GM18867 (cell line): ENCODE measurements at regions not wholly inside any gene's neighbourhood (a gene's known extent, or its start where the extent isn't known, plus 50 kb on each side); places are given as distances from the start of the nearest gene placed in this dataset.

Source experiments
- ATAC-seq: cut with Tn5 transposase; IDR thresholded peaks from one replicate; pipeline ENCODE4 v1.9.1; 2021; ENCODE audit warnings: mild to moderate bottlenecking, moderate library complexity; ENCODE audit not compliant: unreplicated experiment

GRCh38 chr9:82604947-82605656 lies 457.8 kb downstream of the RASEF start:
- no peak for ATAC-seq

- no peak for ATAC-seq
Measured at GRCh38 chr9:82605657-82606031, 457.3 kb downstream of the RASEF start.

DNA sequence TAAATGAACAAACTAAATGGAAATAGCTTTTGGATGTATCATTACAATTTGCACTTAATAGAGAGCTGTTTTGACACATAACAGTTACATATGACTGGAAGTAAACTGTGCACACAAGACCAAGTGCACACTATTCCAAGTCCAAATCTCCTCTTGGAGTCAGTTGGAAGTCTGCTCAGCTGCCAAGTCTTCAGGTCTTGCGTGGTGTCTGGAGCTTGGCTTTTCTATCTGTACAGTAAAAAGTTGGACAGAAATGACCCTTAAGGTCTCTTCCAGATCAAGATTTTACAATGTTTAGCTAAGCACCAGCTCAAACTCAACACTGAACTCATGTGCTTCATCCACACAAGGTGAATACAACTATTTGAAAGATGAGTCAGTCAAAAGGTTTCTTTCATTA lies 456.9 kb downstream of the RASEF start:
- ATAC-seq = no peak

DNA sequence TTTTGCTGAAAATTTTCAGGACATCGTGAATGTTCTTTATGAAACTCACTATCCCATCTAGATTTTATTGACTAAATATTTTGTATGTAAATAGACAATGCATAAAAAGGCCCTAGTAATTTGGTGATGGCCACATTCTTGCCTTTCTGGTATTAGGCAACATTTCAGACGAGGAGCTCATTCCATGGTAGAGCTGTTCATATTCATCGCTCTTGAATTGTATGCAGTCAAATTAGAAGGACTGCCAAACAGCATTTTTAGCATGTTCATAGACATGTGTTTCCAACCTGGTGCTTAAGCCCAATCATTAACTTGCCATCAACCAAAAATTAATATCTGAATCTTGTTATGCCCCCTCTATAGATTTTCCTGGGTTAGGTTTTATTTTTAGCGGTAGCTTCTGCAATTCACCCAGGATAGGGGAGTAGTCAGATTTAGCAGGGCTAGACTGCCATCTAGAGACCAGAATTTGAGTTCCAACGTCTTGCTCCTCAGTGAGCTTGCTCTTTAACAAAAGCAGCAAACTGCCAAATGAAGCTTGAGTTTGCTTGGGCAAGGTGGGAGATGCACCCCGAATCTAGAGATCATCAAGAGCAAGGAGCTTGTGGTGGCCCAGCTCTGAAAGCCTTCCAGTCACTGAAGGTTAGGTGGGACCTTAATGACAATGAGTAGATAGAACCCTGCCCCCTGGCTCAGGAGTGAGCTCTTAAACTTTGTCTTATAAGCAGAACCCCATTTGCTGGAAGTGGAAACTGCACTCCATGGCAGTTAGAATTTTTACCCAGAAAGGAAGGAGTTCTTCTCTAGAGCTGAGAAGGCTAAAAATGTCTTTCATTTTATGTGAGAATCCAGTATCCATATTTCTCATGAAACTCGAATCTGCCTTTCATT lies 456.2 kb downstream of the RASEF start:
- peak; percentile 71 for ATAC-seq

GRCh38 chr9:82608487-82608886 lies 454.5 kb downstream of the RASEF start:
- no peak for ATAC-seq

DNA sequence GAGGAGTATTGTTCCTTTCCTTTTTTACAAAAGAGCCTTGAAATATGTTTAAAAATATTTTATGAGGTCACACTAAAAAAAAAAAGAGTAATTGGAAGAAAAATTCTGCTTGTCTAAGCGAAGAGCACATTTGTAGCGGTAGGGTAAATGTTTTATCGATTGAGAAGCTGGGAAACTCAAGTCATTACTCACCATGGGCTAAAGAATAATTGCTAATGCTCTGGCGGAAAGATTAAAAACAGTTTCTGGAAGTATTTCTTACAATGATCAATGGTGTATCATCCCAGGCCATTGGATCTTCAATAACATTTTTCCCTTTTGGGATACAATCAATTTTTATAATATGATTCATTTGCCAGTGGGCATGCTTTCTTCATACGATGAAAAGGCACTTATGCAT lies 450.0 kb downstream of the RASEF start:
- no peak for ATAC-seq

DNA sequence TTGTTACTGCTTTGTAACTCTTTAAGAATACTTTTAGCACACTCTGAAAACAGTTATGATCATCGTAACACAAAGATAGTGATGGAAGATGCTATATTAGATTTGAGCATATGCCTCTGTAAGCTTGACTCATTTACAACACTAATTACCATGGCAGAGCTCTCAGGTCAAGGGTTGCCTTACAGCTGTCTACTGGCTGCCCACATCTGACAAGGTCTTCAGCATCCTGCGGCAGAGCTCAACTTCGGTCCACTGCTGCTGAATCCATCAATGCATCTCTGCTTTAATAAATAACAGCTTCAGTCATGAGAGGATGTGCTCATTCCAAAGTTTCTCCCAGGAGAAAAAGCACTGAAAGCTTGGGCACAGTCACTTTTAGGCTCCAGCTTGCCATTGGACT lies 449.4 kb downstream of the RASEF start:
- ATAC-seq = no peak

DNA sequence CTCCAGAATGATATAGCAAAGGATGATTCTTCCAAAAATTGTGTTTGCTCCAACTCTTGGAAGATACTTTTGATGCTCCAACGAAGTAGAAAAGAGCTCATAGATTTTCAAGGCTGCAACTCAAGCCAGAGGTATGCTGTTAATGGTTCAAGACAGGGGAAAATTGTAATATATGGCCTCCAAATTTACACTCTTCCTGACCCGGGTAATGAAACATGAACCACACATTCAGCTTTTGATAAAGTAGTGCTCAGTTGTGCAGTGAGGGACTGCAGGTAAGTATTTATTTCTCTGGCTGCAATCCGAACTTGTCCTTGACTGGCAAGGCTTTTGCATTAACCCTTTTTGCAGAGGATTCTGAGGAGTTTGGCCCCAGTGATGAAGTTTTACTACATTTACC lies 446.4 kb downstream of the RASEF start:
- no peak for ATAC-seq

DNA sequence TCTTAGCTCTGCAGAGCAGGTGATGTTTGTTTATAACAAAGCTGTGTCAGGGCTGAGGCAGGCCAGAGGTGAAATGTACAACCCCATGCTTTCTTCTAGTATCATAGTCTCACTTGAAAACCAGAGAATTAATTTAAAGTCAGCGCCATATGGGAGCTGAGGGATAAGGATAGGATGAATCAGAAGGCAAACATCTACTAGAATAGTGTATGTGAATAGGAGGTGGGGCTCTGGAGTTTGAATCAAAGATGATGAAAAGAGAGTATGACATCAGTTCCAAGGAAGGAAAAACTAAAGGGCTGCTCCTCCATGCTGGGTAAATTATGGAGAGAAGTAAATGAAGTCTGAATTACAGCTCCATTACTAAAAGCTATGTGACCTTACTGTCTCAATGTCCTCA lies 441.5 kb downstream of the RASEF start:
- no peak for ATAC-seq

GRCh38 chr9:82637368-82637767 lies 425.6 kb downstream of the RASEF start:
- no peak for ATAC-seq

- no peak for ATAC-seq
Measured at GRCh38 chr9:82645600-82645999, 417.3 kb downstream of the RASEF start.

DNA sequence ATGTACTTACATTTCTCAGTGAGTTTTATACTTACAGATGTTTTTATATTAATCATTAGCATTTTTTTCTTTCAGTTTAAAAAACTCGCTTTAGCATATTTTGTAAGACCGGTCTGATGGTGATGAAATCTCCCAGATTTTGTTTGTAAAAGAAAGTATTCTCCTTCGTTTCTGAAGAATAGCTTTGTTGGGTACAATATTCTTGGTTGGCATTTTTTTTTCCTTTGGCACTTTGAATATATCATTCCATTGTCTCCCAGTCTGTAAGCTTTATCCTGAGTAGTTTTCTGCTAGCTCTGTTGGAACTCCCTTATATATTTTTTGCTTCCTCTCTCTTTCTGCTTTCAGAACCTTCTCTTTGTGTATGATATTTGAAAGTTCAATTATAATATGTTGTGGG lies 412.6 kb downstream of the RASEF start:
- no peak for ATAC-seq

GRCh38 chr9:82651474-82651873 lies 411.5 kb downstream of the RASEF start:
- no peak for ATAC-seq

DNA sequence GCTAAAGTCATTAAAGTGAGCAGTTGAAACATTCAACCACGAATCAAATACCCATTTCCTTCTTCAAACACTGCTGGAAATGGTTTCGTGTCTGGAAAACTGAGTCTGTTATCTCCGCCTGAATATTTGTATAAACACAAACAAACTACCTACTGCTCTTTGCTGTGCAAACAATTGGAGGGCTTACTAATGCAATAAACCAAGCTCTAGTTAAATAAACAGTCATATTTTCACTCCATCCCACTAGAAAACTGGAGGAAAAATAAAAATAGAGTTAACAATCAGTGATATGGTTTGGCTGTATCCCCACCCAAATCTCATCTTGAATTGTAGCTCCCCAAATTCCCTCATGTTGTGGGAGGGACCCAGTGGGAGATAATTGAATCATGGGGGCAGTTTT lies 397.6 kb downstream of the RASEF start:
- ATAC-seq = no peak

DNA sequence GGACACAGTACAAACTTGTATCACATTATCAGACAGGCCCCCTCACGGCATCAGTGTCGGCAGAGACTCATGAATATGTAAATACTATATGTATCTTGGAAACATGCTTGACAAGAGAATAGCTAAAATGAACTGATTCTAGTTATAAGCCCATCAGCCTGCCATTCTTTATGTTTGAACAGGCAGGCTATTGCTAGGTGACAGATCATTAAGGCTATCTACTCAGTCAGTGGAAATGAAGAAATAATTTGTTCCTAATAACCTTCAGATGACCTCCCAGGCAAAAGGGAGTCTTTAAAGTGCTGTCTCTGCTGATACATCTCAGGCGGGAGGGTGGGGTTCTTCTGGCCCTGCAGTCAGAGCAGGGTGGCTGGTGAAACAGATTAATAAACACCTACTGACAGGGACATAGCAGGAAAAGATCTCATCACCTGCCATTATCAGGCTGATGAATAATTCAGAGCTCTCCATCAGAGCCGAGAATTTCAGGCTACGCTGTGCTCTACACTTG lies 394.2 kb downstream of the RASEF start:
- ATAC-seq = no peak

- no peak for ATAC-seq
Measured at GRCh38 chr9:82670000-82670399, 392.9 kb downstream of the RASEF start.

DNA sequence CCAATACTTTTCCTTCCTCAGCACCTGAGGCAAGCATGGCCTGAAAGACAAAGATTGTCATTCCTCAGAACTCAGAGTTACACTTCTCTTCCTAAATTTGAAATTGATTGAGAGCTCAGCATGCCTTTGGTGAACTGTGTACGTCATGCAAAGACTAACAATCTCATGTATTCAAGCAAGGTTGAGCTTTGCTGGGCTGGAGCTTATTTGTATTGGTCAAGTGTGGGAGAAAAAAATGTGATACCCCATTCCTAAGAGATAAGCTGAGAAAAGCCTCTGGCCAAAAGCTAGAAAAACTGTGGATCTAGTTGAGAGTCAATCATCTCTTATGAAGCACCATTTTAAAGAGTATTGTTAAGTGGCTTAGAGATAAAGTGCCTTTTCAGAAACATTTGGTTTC lies 392.2 kb downstream of the RASEF start:
- ATAC-seq = no peak

GRCh38 chr9:82673201-82673600 lies 389.7 kb downstream of the RASEF start:
- ATAC-seq = no peak

DNA sequence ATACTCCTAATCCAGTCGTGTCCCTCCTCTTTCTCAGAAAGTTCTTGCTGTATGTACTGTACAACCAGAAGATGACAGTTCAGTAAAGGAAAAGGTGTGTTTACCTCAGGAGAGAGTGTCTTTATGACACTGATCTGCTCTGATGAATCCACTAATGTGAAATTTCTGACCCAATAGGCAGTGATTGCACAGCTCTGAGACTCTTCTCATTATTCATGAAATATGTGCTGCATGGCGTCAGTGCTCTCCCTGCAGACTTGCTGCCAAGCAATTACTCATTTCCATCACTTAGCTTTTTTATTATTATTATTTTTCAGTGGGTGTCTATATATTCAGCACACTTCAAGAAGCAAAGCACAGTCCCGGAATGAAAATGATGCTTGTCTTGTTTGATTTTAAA lies 389.0 kb downstream of the RASEF start:
- ATAC-seq = no peak

GRCh38 chr9:82675102-82675501 lies 387.8 kb downstream of the RASEF start:
- ATAC-seq = no peak

DNA sequence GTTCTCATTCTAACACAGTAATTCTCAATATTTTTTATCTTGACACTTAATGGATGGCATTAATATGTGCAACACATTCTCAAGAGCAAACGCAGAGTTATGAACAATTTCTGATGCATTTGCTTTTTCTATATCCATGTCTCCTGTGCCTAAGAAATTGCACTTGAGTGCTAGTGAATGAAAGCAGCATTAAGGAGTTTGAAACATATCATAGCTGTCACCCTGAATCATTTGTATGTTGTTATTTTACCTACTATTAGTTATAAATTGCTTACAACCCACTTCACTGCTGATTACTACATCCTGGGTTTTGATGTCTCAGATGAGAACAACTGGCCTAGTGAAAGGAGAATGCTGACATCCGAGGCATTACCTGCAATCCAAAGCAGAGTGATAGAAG lies 387.3 kb downstream of the RASEF start:
- no peak for ATAC-seq

- no peak for ATAC-seq
Measured at GRCh38 chr9:82677086-82677485, 385.9 kb downstream of the RASEF start.
